ENCODE measurements at regions not wholly inside any gene's neighbourhood (a gene's known extent, or its start where the extent isn't known, plus 50 kb on each side); places are given as distances from the start of the nearest gene placed in this dataset.
"Not testable (repeated sequence)": the region's sequence is repeated elsewhere in the genome, so short reads cannot be mapped to it uniquely, and the experiment has no call there.

DNA sequence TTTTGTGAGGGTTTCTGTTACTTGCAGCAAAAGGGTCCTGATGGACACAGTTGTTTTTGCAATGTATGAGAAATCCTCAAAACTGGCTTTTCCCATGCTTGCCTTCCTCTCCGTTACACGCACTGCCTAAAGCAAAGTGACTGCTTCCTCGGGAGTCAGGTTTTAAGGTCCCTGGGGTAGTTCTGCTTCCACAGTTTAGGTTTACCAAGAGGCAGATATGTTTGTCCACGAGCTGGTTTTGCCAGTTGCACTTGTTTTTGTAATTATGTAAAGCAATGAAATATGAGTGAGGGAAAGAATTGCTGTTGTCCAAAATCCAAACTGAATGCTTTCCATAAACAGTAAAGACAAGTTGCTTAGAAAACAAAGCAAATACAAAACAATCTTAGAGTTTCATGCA, 290.7 kb upstream of the AMIGO2 start:
- DNase-seq (ENCODE audit: low read depth) = no peak

DNA sequence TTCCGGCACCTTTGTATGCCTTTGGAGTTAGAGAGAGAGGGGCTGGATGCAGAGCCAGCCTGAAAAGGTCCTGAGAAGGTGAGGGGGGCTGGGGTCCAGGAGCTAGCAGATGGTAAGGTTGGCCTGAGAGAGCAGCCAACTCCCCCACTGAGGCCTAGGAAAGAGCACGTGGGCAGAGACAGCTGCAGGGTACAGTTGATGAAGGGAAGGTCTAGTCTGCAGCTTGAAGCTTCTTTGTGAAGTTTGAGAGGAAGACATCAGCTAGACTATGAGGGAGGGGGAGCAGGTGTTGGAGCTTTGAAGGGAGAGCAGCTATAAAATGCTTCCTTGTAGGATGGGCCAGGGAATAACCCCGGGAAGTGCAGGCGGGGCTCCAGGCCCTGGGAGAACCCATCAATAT, 289.3 kb upstream of the AMIGO2 start:
- no peak for DNase-seq (ENCODE audit: low read depth)

DNA sequence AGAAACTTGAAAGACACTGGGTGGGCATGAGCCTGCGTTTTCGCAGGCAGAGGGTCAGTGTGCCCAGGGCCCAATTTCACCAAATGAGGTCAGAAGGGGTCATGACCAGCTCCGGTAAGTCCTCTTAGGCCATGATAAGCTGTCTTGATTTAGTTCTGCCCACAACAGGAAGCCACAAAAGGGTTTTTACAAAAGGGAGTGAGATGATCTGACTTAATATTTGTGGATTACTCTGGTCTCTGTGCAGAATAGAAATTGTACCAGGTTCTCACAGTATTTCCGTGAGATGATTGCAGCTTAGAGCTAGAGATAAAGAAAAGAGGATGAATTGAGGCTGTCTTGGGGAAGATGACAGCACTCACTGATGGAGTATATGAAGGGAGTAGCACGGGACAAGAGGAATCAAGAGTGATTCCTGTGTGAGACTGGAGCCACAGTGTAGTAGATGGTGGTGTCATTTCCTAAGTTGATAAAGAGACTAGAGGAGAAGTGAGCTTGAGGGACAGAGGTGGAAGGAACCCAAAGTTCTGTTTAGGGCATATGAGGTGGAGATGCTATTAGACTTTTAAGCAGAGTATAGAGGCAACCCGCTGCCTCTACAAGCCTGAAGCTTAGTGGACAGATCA, 288.3 kb upstream of the AMIGO2 start:
- DNase-seq (ENCODE audit: low read depth) = no peak

DNA sequence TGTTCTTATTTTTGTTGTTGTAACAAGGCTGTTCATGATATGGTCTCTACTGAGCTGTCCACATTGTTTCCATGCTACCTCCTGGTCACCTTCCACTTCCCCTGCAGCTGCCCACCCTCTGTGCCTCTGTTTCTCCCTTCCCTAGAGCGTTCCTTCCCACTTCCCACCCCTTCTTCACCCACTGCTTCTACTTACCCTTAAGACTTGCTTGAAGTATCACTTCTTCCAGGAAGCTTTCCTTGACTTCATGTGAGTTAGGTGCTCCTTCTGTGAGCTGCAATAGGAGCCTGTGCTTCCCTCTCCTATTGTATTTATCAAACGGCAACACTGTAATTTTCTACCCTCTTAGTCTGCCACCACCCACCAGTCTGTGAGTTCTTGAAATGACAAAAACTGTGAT, 286.8 kb upstream of the AMIGO2 start:
- DNase-seq (ENCODE audit: low read depth) = no peak

DNA sequence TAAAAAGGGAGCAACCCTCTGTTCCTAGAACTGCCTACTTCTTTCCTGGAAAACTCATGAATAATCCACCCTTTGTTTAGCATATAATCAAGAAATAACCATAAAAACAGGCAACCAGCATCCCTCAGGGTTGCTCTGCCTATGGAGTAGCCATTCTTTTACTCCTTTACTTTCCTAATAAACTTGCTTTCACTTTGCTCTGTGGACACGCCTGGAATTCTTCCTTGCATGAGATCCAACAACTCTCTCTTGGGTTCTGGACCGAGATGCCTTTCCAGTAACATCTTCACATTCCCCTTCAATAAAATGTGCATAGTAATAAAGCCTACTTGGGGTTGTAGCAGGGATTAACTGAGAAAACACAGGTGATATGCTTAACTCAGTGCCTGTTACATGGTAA, 286.4 kb upstream of the AMIGO2 start:
- DNase-seq (ENCODE audit: low read depth) = no peak

DNA sequence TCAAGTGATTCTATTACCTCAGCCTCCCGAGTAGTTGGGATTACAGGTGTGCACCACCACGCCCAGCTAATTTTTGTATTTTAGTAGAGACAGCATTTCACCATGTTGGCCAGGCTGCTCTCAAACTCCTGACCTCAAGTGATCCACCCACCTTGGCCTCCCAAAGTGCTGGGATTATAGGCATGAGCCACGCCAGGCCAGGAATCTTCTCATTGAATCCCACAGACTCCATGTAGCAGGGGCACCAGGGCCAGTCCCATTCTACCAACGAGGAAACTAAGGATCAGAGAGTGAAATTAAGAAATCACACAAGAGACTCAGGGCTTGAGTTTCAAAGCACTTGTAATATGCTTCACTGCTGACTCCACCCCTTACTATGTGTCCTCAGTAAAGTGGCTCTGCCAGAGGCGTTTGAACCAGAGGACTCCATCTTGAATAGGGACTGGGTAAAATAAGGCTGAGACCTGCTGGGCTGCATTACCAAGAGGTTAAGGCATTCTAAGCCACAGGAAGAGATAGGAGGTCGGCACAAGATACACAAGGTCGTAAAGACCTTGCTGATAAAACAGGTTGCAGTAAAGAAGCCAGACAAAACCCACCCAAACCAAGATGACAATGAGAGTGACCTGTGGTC, 285.8 kb upstream of the AMIGO2 start:
- DNase-seq (ENCODE audit: low read depth) = not testable (repeated sequence)

DNA sequence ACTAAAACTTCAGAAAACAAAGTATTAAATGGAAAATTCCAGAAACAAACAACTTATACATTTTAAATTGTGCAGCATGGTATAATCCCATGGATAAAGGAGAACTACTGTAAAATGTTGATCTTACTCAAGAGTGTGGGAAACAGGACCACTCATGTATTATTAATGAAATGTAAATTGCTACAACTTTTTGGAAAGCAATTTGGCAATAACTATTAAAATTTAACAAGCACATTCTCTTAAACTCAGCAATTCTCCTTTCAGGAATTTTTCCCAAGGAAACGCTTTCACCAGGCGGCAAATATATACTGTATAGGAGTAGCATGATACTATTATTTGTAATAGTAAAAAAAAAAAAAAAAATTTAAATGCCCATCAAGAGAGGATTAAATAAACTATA, 284.5 kb upstream of the AMIGO2 start:
- no peak for DNase-seq (ENCODE audit: low read depth)

DNA sequence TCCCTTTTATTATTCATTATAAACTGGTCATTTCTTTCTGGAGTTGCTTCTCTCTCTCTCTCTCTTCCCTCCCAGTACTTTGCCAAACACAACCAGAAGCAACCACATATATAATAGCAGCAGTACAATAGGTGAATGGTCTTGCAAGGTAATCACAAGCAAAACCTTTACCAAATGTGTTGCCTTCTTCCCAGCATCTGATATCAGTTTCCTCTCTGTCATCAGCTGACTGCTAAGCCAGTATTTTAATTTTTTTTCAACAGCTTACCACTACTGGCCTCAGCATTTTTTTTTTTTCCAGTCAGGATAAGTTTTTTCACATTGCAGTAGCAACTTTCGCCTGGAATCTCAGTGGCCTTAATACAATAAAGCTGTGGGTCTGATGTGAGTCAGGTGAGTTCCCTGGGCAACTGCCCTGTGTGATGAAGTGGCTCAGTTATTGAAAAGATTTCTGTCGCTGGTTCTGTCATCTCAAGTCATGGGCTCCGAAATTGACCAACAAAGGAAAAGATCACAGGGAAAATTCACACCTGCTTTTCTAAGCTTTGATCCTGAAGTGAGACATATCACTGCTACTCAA, 282.5 kb upstream of the AMIGO2 start:
- DNase-seq (ENCODE audit: low read depth) = no peak

DNA sequence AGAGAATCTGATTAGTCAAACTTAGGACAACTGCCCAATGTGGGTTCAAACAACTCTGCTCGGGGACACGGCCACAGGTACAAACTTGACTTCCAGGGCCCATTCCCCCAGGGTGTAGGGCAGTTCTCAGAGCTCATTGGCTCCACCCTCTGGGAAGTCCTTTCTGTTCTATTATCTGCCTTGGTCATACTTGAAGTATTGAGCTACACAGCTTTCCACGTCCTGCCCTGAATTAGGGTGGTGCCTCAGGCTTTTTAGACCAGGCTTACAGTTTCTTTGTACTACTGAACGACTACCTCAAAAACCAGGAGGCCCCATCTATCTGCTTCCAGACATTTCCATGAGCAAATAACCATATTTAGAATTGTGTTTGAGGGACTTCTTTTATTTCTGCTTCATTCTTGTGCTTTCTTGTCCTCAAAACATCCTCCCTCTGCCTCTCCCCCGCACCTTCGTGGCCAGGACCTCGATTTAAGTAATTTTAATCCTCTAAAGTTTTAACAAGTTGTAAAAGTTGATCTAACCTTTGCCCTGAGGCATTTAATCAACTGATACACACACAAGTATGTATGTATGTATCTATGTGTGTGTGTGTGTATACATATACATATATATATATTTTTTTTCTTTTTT, 281.7 kb upstream of the AMIGO2 start:
- peak; percentile 16 for DNase-seq (ENCODE audit: low read depth)

DNA sequence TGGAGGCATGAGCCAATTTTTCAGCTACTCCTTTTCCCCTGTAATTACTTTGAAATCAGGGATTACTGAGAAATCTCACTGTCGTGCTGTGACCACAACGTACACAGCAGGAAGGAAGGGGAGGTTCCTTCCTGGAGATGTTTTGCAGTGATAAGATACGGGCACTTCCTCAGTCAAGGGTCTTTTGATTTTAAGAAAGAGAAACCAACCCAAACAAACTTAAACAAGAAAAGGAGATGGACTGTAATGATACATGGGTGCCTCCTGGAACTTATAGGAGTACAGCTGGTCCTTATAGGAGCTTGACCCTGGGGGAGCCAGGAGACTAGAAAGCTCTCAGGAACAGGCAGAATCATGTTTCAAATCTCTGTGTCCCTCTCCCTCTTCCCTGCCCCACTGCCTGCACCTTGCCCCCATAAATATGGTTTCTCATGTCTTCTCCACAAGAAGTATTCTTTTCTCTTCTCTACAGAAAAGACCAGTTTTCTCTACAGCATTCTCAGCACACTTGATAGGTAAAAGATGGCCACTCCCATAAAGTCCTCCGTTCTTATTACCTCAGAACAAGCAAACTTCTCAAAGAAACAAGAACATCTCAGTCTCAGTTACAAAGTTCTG, 281.1 kb upstream of the AMIGO2 start:
- no peak for DNase-seq (ENCODE audit: low read depth)

DNA sequence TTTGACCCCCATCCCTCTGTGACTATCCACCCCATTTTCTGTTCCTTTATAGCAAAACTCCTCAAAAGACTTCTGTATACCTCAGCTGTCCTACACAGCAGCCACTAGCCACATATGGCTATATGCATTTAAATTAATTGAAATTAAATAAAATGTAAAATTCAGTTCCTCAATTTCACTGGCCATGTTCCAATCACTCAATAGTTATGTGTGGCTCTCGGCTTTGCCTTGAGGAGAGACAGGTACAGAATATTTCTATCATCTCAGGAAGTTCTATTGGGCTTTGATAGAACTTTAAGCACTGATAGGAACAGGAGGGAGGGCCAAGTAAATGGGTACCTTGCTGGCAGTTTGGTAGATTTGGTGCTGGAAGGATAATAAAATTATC, 280.3 kb upstream of the AMIGO2 start:
- DNase-seq (ENCODE audit: low read depth) = no peak

DNA sequence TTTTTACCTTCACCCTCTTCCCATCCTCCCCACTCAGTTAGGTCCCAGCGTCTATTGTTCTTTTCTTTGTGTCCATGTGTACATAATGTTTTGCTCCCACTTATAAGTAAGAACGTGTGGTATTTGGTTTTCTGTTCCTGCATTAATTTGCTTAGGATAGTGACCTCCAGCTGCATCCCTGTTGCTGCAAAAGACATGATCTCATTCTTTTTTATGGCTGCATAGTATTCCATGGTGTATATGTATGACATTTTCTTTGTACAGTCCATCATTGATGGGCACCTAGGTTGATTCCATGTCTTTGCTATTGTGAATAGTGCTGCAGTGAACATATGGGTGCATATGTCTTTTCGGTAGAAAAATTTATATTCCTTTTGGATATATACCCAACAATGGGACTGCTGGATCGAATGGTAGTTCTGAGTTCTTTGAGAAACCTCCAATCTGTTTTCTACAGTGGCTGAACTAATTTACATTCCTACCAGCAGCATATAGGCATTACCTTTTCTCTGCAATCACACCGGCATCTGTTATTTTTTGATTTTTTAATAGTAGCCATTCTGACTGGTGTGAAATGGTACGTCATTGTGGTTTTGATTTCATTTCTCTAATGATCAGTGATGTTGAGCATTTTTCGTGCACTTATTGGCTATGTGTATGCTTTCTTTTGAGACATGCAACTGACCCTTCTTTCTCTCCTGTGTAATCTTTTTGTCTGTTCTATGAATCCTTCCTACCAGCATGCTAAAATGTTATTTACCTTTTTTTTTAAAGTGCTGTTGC, 279.7 kb upstream of the AMIGO2 start:
- DNase-seq (ENCODE audit: low read depth) = no peak

DNA sequence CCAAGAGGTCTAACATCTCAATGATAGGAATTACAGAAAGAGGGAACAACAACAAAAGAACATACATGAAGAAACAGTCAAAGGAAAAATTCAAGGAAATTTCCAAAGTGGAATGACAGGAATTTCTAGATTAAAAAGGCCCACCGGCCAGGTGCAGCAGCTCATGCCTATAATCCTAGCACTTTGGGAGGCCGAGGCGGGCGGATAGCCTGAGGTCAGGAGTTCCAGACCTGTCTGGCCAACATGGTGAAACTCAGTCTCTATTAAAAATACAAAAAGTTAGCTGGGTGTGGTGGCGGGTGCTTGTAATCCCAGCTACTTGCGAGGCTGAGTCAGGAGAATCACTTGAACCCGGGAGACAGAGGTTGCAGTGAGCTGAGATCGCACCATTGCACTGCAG, 277.2 kb upstream of the AMIGO2 start:
- DNase-seq (ENCODE audit: low read depth) = not testable (repeated sequence)

DNA sequence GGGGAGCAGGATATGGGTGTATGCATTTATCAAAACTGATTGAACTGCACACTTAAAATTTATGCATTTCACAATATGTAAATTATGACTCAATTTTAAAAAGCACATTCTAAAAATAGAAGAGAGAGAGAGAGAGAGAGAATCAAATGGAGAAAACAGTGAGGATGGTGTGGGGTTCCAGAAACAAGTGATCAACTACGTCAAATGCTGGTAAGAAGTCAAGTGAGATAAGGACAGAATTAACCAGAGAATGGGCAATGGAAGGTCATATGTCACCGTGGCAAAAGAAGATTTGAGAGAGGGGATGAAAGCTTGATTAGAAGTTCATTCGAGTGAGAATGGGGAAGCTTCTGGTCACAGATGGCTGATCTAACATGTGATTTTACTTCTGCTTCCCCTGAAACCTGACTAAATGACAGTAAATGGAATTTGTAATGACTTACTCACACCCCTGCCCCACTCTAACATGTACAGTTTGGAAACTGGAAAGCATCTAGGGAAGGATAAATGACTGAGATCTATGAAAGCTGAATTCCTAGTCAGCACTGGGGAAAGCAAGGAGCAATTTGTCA, 276.5 kb upstream of the AMIGO2 start:
- DNase-seq (ENCODE audit: low read depth) = no peak

DNA sequence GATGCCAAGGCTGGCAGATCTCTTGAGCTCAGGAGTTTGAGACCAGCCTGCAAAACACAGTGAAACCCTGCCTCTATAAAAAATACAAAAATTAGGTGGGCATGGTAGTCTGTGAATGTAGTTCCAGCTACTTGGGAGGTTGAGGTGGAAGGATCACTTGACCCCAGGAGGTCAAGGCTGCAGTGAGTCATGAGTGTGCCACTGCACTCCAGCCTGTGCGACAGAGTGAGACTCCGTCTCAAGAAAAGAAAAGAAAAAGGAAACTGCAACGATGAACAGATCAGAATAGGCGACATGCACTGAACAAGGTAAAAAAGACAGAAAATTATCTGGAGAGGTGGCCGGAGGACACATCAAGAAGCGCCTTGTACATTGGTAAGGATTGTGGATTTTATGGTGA, 273.7 kb upstream of the AMIGO2 start:
- DNase-seq (ENCODE audit: low read depth) = no peak

DNA sequence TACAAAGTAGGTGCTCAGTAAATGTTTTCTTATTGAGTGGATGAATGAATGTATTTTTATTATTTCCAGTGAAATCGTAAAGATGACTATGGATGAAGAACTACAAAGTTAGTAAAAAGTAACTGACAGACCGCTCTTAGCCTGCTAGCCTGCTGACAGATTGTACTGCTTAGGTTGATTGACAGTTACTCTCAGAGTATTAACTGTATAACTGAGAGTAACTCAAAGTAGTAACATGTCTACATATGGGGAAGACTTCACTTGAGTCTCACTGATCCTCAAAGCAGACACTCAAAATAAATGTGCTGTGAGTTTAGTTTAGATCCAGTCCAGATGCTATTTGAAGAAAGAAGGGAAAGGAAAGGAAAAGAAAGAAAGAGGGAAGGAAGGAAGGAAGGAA, 272.3 kb upstream of the AMIGO2 start:
- DNase-seq (ENCODE audit: low read depth) = no peak

DNA sequence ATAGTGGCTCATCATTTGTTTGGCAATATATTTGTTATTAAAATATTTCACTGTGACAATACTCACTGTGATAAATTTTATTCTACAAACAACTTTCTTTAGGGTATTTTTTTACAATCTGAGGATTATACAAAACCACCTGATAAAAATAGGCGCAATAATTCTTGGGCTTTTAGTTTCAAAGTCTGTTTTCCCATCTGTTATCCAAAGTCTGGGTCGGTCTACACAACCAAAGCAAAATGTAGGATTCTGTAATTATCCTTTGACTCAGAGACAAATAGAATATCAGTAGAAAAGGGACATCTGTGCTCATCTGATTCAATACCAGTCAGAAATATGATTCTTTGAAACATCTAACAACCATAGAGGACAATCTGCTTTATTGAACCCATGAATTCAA, 271.8 kb upstream of the AMIGO2 start:
- DNase-seq (ENCODE audit: low read depth) = no peak

DNA sequence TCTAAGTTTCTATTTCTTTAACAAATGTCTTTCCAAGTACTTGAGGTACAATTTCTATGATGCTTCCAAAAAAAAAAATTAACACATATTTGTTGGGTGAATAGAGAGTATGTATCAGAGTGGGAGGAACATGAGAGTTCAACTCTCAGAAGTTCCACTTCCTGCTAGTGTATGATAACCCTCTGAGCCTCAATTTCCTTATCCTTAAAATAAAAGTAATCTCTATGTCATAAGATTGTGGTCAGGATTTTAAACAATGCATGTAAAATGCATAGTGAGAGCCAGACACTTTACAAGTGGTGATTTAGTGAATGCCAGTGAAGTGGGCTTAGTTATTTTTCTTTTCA, 270.3 kb upstream of the AMIGO2 start:
- no peak for DNase-seq (ENCODE audit: low read depth)

DNA sequence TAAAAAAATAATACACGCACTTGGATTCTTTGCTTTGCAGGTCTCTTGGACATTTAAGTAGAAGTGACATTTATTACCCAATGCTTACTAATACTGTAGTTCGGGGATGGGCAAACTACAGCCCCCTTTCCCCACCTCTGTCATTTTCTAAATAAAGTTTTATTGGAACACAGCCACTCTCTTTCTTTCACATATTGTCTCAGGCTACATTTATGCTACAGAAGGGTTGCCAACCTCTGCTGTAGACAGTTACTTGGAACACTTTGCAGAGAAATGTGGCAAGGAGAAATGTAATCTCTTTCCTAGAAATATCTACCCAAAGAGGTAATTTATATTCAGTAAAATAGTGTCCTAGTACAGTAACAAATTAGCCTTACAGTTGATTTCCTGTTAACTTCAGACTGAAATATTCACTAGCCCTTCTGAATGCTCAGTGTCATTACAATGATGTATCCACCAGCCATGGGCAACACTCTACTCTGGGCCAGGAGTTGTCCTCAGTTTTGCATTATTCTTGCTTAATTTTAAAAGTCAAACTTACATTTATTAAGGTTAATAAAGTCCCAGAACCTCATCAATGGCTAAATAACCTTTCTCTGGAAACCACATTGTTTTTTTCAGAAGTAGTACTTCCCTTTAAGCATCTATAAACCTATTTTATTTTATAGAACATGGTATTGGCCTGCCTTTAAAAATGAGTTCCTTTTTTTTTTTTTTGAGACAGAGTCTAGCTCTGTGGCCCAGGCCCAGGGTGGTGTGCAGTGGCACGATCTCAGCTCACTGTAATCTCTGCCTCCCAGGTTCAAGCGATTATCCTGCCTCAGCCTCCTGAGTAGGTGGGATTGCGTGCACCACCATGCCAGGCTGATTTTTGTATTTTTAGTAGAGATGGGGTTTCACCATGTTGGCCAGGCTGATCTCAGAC, 269.6 kb upstream of the AMIGO2 start:
- no peak for DNase-seq (ENCODE audit: low read depth)

DNA sequence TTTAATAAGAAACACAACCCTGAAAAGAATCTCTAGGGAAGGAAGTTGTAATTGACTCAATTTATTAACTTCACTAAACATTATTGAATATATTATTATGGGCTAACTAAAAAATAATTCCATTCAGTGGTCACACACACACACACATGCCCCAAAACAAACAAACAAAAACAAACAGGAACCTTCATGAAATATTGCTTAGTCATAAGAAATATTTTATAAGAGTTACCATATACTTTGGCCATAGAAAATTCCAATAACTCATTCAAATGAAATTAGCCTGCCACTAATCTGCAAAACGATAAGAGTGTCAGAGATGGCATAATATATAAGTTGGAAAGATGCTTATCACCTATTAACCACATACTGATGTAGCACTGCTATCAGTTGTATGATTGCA, 268.4 kb upstream of the AMIGO2 start:
- DNase-seq (ENCODE audit: low read depth) = no peak
